ENCODE measurements at regions not wholly inside any gene's neighbourhood (a gene's known extent, or its start where the extent isn't known, plus 50 kb on each side); places are given as distances from the start of the nearest gene placed in this dataset.
"Not testable (repeated sequence)": the region's sequence is repeated elsewhere in the genome, so short reads cannot be mapped to it uniquely, and the experiment has no call there.

DNA sequence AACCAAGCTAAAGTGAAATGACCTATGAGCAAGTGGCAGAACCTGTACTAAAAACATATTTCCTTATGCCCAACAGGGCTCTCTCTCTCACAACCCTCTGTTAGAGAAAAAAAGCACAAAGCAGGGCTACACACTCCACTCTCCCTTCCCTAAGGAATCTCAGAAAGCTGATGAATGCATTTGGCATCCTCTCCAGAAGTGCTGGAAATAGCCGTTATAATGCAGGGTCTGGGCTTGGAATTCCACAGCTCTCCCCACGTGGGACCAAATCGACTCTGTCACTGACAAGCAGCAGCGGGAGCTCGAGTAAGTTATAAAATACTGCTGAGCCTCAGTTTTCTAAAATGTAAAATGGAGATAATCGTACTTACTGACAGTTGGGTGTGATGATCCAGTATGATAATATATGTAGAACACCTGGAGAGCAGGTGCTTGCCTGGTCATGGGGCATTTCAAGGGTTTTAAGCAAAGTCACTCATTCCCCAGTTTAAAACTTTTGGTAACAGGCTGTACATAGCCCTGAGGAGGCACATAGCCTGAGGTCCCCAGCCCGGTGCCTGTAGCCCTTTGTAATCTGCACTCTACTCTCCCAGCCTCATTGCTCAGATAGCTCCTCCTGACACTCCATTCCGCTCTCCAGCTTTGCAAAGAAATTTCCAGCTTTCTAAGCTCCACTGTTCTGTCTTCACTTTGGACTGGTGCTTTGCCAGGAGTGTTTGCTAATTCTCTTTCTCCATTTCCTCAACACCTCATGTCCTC is 175.6 kb upstream of the DAB1 start:
- DNase-seq (ENCODE audit: low read depth): no peak

DNA sequence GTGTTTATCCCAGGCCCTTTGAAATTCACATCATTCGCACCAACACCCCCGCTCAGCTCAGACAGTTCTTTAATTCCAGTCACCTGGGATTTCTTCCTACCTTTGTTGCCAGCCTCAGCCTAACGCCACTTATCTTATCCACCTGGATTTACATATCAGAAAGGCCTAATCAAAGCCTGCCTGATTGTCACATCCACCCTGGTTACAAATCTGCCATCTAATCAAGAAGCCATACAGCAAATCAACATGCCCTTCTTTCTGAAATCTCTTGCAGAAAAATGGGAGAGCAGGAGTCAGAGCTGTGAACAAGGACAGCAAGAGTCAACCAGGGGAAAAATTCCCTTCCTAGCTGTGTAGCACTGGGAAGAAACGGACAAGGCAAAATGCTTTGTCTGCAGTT is 173.2 kb upstream of the DAB1 start:
- DNase-seq (ENCODE audit: low read depth): no peak

DNA sequence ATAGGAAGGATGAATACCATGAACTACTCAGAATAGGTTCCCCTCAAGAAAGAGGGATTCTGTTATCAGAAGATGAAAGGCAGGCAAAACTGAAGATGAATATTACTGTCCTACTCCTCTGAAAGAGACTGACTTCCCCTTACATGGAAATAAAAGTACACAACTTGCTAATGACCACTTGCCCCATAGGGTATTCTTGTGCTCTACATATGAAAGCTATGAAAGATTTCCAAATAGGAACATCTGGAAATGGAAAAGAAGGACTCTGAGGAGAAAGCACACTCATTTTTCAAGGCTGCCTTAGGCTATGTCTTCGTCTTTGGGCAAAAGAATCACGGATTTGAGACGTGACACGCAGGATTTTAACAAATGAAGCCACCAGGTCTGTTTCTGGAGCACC is 170.1 kb upstream of the DAB1 start:
- DNase-seq (ENCODE audit: low read depth): no peak

DNA sequence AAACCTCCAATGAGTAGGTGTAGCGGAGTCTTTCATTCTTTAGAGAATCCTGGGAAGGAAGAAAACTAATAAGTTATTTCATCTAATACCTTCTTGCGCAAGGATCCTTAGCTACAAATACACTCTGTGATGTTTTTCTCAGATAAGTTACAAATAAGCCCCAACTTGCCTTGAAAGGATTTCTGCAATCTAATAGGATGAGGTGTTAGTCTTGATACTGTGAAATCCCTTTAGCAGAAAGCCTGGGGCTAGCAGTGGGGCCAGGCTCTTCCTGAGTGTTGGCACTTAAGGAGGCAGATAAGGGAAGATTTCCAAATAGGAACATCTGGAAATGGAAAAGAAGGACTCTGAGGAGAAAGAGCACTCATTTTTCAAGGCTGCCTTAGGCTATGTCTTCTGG is 168.0 kb upstream of the DAB1 start:
- DNase-seq (ENCODE audit: low read depth): no peak

DNA sequence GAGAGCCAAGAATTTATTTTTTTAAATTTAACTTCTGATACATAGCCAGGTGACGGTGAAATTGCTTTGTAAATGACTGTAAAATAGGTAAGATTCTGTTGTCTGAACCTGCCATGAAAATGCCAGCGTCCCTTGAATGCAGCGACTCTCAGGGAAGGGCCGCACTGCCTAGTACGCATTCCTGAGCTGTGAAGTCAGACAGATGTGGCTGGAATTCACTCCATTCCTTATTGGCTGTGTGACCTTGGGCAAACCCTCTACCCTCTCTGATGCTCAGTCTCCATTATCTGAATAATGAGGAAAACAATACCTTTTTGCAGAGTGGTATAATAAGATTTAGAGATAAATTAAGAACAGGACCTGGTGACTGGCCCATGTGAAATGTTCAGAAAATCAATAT is 167.1 kb upstream of the DAB1 start:
- no peak for DNase-seq (ENCODE audit: low read depth)

DNA sequence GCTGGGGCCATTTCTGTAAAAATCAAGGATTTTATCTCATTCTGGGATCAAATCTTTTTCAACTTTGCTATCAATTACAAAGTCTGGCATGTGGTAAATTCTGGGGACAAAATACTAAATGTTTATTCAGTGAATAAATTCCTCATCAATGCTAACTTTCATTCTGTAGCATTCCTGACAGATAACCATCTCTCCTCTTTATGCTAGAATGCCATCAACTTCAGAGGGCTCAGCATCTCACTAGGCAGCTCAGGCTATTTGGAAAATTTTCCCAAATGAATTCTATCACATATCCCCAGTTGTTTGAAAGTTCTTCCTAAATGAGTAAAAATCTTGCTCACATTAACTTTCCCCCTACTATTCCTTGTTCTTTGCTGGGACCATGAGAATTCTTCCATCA is 163.0 kb upstream of the DAB1 start:
- no peak for DNase-seq (ENCODE audit: low read depth)

DNA sequence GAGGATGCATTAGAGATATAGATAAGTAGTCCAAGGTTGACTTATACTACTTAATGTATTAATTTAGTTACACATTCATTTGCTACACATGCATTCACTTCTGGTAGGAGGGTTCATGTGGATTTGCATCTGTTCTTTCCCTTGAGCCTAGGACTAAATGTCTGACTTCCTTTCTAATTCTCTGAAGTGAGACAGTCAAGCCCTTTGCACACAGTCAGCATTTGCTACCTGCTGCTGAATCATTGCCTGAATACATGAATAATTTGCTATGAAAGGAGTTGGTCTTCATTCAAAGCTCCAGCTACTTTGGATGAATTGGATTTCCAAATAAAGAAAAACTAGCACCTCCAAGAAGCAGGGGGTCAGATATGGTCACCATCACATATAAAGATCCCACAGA is 154.8 kb upstream of the DAB1 start:
- no peak for DNase-seq (ENCODE audit: low read depth)

DNA sequence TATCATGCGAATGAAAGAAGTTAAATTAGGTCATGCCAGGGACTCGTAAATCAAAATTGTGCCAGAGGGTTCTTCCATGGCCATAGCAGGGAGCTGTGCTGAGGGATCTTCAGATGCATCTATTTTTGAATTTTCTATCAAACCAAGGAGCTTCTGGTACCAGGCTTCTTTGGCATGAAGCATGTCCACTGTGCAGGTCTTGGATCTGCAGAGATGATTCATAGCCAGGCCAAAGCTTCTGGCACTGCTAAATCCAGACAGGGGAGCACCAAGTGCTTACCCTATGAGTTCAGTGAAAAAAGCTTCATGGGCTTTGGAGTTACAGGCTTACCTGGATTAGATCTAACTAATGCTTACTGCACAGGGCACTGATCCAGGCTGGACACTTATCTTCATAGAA is 154.2 kb upstream of the DAB1 start:
- no peak for DNase-seq (ENCODE audit: low read depth)

DNA sequence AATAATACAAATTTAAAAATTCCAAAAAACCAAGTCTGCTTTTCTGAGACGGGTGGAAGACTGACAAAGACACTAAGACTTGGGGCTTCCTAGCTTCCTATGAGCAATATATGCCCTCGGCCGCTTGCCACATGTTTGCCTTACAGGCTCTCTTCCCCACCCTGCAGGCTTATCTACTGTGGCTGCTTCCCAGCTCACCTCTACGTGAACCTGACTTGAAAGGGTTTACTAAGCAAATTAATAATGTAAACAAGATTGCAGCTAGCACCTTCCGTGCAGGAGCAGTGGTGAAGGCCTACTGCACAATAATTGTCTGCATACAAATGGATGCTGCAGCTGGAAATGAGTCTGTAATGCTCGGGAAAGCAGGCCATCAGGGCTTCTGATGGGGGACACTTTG is 152.9 kb upstream of the DAB1 start:
- DNase-seq (ENCODE audit: low read depth): no peak

DNA sequence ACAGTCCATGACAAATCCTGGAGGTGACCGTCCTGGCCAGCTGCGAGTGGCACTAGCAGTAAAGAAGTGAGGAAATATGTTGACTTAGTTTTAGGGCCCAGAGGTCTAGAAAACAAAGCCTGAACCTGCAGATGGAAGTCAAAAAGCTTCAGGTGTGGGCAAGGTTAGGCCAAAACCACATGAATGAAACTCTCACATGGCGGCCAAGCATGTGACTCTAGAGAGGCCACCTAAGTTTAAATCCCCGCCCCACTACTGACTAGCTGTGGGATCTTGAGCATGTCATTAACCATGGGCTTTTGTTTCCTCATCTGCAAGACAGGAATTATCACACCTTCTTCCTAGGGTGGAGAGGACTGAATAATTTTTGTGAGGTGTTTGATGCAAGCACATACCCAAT is 148.2 kb upstream of the DAB1 start:
- no peak for DNase-seq (ENCODE audit: low read depth)

DNA sequence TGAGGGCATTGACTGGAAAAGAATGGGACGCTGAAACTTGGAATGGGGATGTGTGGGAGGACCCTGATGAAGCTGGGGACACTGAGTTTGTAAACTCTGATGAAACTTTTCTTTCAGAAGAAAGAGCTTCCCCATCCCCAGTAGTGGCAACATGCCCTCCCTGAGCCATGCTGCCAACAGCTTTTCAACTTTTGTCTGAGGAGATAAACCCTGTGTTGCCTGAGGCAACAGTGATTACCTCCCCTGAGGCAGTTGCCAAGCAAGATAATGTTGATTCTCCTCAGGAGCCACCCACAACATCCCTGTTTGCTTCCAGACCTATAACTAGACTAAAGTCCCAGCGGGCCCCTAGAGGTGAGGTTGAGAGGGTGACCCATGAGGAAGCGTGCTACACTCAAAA is 134.2 kb upstream of the DAB1 start:
- DNase-seq (ENCODE audit: low read depth): not testable (repeated sequence)

DNA sequence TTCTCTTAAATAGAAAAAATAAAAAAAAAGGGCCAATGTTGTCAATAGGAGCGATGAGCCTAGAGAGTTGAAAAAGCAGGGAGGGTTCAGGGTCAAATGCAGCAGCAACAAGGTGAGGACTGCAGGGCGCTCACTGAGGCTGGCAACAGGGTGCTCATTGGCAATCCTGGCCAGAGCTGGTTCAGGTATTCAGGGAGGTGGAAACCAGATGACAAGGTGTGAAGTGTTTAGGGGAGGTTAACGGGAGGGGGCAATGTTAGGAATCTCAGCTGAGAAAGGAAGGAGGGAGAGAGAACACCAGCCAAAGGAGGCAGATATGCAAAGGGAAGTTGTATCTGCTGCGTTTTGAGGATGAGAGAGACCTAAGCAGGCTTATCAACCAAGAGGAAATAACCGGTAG is 129.8 kb upstream of the DAB1 start:
- DNase-seq (ENCODE audit: low read depth): no peak

DNA sequence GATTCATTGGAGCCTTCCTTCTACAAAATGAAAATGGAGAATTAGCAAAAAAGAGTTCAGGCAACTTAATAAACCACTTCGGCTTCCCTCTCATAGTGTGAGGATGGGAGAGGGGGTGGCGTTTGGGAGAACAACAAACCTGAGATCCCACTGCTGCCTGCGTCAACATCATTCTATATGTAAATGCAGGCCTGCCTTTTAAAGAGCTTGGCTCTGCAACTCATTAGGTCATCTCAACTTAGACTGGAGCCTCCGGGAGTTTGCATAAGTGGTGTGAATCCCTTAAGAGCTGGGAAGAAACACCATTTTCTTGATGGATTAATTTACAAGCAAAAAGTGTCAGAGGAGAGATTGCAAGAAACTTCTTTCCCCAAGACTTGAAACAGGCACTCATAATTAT is 127.6 kb upstream of the DAB1 start:
- no peak for DNase-seq (ENCODE audit: low read depth)

DNA sequence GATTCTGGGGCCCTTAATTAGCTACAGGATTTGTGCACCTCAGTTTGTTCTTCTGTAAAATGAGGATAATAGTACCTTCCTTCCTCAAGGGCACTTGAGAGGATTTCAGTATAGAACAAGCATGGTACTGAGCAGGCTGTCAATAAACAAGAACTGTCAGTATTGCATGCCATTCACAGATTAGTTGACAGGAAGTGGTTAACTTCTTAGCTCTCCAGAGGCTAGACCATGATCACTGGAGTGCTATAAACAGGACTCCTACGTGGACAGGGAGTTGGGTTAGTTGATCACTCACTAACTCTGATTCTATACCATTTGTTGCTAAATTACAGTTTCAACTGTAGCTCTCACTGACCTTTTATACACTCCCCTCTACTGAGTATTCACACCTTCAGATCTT is 126.2 kb upstream of the DAB1 start:
- no peak for DNase-seq (ENCODE audit: low read depth)

DNA sequence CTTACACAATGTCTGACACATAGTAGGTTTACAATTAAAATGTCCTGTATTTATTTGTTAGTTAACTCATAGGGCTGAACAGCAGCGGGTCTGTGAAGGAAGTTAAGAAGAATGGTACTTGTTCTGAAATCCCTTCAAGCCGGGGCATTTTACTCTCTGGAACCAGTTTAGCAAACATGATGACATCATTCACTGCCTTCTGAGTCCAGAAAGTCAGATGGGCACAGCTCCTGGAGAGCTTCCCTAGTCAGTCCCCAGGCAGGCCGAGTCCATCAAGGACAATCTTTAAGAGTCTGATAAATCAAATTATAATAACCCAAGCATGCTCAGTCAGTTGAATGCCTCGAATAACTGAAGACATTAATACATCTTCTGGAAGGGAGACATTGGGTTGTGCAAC is 125.4 kb upstream of the DAB1 start:
- no peak for DNase-seq (ENCODE audit: low read depth)

DNA sequence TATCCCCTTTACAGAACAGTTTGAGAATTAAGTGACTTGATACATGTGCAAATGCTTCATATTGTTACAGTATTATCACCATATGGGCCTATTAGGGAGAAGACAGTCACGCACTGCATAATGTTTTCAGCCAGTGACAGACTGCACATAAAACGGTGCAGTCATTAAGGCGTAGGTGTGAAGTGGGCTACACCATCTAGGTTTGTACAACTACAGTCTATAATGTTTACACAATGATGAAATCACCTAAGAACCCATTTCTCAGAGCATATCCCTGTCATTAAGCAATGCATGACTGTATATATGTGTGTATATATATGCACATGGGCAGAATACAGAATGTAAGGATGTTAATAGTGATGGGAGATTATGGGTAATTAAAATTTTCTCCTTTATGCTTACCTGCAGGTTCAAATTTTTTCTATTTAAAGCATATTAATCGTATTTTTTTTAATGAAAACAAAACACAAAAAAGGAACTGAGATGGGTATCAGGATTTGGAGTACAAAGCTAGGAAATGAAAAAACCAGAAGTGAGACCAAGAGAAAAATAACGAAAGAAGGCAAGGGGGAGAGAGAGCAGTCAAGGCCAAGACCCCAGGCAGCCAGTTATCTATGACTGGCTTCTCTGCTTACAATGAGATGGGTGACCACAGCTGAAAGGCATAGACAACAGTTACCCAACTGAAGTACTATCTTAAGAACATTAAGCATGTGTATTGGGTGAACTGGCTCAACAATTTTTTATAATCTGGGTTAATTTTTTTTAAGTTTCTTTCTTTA is 122.9 kb upstream of the DAB1 start:
- no peak for DNase-seq (ENCODE audit: low read depth)

DNA sequence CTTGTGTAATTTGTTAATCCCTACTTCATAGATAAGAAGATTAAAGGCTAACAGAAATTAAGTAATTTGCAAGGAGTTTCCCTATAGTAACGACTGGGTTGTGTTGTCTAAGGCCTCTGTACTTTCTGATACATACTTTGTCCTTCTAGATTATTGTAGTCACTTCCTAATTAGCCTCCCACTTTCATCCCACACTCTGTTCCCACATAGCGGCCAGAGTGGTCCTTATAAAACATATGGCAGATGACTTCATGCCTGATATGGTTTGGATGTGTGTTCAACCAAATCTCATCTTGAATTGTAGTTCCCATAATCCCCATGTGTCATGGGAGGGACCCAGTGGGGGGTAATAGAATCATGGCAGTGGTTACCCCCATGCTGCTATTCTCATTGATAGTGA is 120.5 kb upstream of the DAB1 start:
- no peak for DNase-seq (ENCODE audit: low read depth)

DNA sequence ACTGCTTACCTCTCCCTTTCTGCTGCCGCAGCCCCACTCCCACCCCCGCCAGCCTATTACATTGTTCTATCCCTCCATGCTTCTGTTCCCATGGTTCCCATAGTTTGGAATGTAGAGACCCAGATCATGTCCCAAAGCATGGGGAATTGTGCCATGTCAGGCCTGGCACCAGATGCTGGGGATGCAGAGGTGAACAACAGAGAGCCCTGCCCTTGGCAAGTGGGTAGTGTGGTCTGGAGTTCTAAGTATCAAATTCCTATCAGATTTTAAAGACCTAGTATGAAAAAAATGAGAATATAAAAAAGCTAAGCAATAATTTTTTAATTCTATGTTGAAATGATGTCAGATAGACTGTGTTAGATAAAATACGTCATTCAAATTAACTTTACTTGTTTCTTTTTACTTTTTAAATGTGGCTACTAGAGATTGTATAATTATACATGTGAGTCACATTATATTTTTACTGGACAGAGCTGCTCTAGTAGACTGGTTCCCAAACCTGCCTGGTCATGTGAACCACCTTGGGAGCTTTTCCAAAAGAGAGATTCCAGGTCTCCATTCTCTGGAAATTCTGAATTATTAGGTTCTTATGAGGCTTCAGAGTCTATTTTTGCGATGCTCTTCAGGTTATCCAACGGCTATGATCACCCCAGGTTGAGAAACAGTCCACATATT is 113.0 kb upstream of the DAB1 start:
- no peak for DNase-seq (ENCODE audit: low read depth)

DNA sequence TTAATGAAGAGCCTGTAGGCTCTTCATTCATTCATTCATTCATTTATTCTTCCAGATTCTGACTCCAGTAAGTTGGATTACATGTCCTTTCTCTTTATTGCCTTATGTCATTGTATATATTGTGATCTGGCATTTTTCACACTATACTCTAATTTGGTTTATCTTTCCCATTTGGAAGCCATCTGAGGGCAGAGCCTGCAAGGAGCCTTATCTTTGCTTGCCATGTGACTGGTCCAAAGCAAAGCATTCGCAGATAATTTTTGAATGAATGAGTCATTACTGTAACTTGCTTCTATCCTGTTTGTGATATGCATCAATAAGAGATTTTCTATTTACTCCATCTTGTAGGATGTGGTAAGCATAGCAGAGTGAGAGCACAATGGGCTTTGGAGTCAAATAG is 108.4 kb upstream of the DAB1 start:
- no peak for DNase-seq (ENCODE audit: low read depth)

DNA sequence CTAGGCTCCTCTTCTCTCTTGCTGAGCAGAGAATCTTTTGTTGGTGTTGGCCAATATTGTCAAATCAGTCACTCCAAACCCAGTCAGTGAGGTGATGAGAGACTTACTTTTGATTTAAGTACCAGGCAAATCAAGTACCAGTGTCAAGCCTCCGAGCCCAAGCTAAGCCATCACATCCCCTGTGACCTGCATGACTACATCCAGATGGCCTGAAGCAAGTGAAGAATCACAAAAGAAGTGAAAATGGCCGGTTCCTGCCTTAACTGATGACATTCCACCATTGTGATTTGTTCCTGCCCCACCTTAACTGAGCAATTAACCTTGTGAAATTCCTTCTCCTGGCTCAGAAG is 107.0 kb upstream of the DAB1 start:
- DNase-seq (ENCODE audit: low read depth): not testable (repeated sequence)

DNA sequence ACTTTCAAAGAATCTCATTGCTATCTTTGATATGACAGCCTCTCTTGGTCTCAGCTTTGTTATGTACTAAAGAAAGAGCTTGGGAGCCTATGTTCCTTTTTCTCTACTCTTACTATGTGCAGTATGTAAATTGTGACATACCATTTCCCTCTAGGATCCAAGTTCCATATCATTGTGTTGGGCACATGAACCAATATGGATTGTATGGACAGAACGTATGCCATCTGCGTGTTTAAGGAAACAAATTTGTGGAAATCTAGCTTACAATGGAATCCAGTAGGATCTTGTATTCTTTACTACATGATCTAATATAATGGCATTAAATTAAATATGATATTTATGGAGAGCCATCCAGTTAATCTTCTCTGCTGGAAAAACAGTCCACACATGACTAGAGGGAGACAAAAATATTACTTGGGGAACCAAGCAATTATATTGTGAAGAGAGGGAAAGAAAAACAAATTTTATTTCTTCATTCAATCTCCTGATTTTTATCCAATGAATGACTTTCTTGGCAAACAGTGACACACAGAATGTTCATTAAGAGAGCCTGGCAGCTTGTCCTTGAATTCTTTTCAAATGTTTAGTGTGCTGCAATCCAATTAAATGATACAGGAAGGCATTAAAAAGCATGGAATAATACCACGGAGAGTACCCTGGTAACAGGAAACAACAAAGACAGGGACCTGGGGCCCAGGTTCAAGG is 106.5 kb upstream of the DAB1 start:
- DNase-seq (ENCODE audit: low read depth): no peak

DNA sequence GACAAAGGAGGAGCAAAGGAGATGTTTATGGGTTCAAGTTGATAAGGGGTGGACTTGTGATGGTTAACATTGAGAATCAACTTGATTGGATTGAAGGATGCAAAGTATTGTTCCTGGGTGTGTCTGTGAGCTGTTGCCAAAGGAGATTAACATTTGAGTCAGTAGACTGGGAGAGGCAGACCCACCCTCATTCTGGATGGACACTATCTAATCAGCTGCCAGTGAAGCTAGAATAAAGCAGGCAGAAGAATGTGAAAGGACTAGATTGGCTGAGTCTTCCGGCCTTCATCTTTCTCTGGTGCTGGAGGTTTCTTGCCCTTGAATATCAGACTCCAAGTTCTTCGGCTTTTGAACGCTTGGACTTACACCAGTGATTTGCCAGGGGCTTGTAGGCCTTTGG is 98.7 kb upstream of the DAB1 start:
- no peak for DNase-seq (ENCODE audit: low read depth)

Data from myocyte (in vitro differentiated cells).